H1 (cell line): ENCODE measurements at regions not wholly inside any gene's neighbourhood (a gene's known extent, or its start where the extent isn't known, plus 50 kb on each side); places are given as distances from the start of the nearest gene placed in this dataset.

Source experiments
- CEBPB ChIP-seq: IDR thresholded peaks from 2 replicates; pipeline ENCODE4 v1.6.1; 2012; ENCODE audit warnings: low read depth, low read length
- CTCF ChIP-seq, 3 experiments: IDR thresholded peaks; 1 replicate in 2 of 3; 2 replicates in 1 of 3; pipeline versions ENCODE4 v1.5.1 to v1.6.1; 2011; ENCODE audit warnings: low read length in 3 of 3, mild to moderate bottlenecking in 3 of 3, inconsistent platforms in 2 of 3, low read depth in 1 of 3, moderate library complexity in 1 of 3; ENCODE audit not compliant: insufficient read depth in 1 of 3; ENCODE audit errors: control extremely low read depth in 1 of 3
- EP300 ChIP-seq, 2 experiments: IDR thresholded peaks; 1 replicate in 1 of 2; 2 replicates in 1 of 2; pipeline ENCODE4 v1.6.1; 2011 to 2012; ENCODE audit warnings: low read depth in 2 of 2, low read length in 2 of 2, mild to moderate bottlenecking in 2 of 2, borderline replicate concordance in 1 of 2, inconsistent platforms in 1 of 2, moderate library complexity in 1 of 2
- EZH2 ChIP-seq: fragments of 200-600 bp; sonication (generic); IDR thresholded peaks from 2 replicates; pipeline ENCODE4 v1.7.1; 2012; ENCODE audit warnings: low read depth, mild to moderate bottlenecking, moderate library complexity, low read length, inconsistent platforms; ENCODE audit not compliant: severe bottlenecking
- FOSL1 ChIP-seq: IDR thresholded peaks from 2 replicates; pipeline ENCODE4 v1.6.1; 2011; ENCODE audit warnings: mild to moderate bottlenecking, low read depth, low read length, moderate library complexity; ENCODE audit not compliant: insufficient read depth
- JUND ChIP-seq: IDR thresholded peaks from 2 replicates; pipeline ENCODE4 v1.6.1; 2011; ENCODE audit warnings: mild to moderate bottlenecking, improper control_type of control experiment, low read length
- NRF1 ChIP-seq: IDR thresholded peaks from 2 replicates; pipeline ENCODE4 v1.6.1; 2011; ENCODE audit warnings: mild to moderate bottlenecking, low read depth, low read length, improper control_type of control experiment
- POLR2AphosphoS5 ChIP-seq: IDR thresholded peaks from 2 replicates; pipeline ENCODE4 v1.6.1; 2011; ENCODE audit warnings: low read depth, low read length
- SIN3A ChIP-seq, 2 experiments: IDR thresholded peaks in 1 of 2; conservative IDR thresholded peaks in 1 of 2; 2 replicates each; pipeline ENCODE4 v1.6.1; 2011 to 2012; ENCODE audit warnings: low read length in 2 of 2, improper control_type of control experiment in 1 of 2, low read depth in 1 of 2, mild to moderate bottlenecking in 1 of 2
- SIRT6 ChIP-seq: IDR thresholded peaks from one replicate; pipeline ENCODE4 v1.7.1; 2012; ENCODE audit warnings: low read length, inconsistent platforms
- SP1 ChIP-seq: IDR thresholded peaks from 2 replicates; pipeline ENCODE4 v1.6.1; 2011; ENCODE audit warnings: low read depth, low read length
- ZNF274 ChIP-seq: IDR thresholded peaks from 2 replicates; pipeline ENCODE4 v1.7.0; 2012; ENCODE audit warnings: low read length, borderline replicate concordance; ENCODE audit errors: extremely low read depth

GRCh38 chr14:34258318-34258717 lies 203.7 kb downstream of the SPTSSA start:
- TF ChIP-seq JUND, result no peak
- TF ChIP-seq SP1, result no peak
- no peak for TF ChIP-seq CTCF (IDR thresholded peaks at IDR 0.05; ENCODE audit: control extremely low read depth in 1 of 3, insufficient read depth in 1 of 3, low read depth in 1 of 3, low read length in 3 of 3)
- no peak for TF ChIP-seq CEBPB
- no peak for TF ChIP-seq SIN3A (conservative IDR thresholded peaks at IDR 0.05 in 1 of 2, IDR thresholded peaks at IDR 0.05 in 1 of 2; ENCODE audit: low read depth in 1 of 2, low read length in 2 of 2)
- TF ChIP-seq NRF1, result no peak
- TF ChIP-seq EP300 (IDR thresholded peaks at IDR 0.05; ENCODE audit: borderline replicate concordance in 1 of 2, low read depth in 2 of 2, low read length in 2 of 2), result no peak
- no peak for TF ChIP-seq FOSL1
- TF ChIP-seq POLR2AphosphoS5, result no peak
- TF ChIP-seq SIRT6, result no peak
- TF ChIP-seq EZH2, result no peak
- no peak for TF ChIP-seq ZNF274
